Body of pancreas (tissue), 4 donors: ENCODE measurements at regions not wholly inside any gene's neighbourhood (a gene's known extent, or its start where the extent isn't known, plus 50 kb on each side); places are given as distances from the start of the nearest gene placed in this dataset.

Experiments
- CTCF ChIP-seq, 7 experiments: fragments of 450-650 bp in 4 of 7; fragments of 200-600 bp in 3 of 7; sonication (generic) in 3 of 7; IDR thresholded peaks; one replicate each; pipeline ENCODE4 v1.5.1; 2016 to 2019; ENCODE audit warnings: antibody characterized with exemption in 7 of 7
- POLR2A ChIP-seq, 3 donors: fragments of 450-650 bp; IDR thresholded peaks; one replicate each; pipeline ENCODE4 v1.6.1; 2016; ENCODE audit warnings: antibody characterized with exemption in 3 of 3, mild to moderate bottlenecking in 2 of 3

GRCh38 chr18:24674200-24674599 lies 213.8 kb downstream of the HRH4 start:
- TF ChIP-seq CTCF (IDR thresholded peaks at IDR 0.05) (no peak), POLR2A (IDR thresholded peaks at IDR 0.05) (no peak)
